ENCODE measurements at regions not wholly inside any gene's neighbourhood (a gene's known extent, or its start where the extent isn't known, plus 50 kb on each side); places are given as distances from the start of the nearest gene placed in this dataset.

DNA sequence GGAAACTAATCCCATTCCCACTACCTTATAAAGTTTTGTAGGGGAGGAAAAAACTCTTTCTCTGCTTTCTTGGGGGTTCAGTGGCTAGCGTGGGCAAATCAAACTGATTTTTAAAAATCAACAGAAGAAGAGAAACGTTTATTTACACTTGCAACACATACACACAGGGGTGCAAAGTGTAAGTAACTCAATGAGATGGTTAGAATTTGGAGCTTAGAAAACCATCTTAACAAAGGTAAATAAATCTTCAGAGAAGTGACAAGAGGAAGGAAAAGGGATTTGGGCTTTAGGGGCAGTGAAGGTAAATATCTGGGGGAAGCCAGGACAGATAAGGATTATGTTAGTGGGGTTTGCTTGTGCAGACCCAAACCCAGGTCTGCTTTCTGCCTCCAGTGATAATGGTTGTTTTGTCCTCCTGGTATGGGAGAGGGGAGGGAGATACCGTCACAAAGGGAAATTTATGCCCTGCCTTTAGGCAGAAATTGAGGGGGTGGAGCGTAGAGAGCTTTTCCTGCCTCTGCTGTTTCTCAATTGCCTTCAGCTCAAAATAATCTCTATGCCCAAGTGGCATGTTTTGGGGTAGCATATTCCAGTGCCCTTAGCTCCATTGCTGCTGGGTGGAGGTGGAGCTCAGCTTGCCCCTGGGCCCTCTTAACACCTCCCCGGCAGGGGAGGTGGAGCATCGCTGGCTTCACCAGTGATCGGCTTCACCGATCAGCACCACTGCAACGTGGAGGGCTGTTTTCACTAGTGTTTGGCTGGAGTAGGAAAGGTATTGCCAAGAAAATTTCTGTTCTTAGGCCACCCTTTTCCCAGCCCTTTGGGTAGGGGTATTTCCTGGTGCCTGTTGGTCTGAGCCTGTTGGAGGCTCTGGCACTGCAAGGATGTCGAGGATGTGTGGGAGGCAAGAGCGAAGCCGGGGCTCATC is 92.2 kb downstream of the TEX51 start:
- no peaks in the 10 kb centered on the region for H3K4me1 Mint-ChIP-seq (ENCODE audit: low read depth)
- H3K27me3 Mint-ChIP-seq (ENCODE audit: low read depth) = peaks cover 34% of the 10 kb centered on the region
- TF ChIP-seq, protein P1, sequence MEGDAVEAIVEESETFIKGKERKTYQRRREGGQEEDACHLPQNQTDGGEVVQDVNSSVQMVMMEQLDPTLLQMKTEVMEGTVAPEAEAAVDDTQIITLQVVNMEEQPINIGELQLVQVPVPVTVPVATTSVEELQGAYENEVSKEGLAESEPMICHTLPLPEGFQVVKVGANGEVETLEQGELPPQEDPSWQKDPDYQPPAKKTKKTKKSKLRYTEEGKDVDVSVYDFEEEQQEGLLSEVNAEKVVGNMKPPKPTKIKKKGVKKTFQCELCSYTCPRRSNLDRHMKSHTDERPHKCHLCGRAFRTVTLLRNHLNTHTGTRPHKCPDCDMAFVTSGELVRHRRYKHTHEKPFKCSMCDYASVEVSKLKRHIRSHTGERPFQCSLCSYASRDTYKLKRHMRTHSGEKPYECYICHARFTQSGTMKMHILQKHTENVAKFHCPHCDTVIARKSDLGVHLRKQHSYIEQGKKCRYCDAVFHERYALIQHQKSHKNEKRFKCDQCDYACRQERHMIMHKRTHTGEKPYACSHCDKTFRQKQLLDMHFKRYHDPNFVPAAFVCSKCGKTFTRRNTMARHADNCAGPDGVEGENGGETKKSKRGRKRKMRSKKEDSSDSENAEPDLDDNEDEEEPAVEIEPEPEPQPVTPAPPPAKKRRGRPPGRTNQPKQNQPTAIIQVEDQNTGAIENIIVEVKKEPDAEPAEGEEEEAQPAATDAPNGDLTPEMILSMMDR (IDR thresholded peaks at IDR 0.05) = no peak
- DNase-seq (ENCODE audit: low spot score) = no peak
- no peak overlapping the region for H3K4me3 Mint-ChIP-seq (ENCODE audit: unreplicated experiment)
- H3K36me3 Mint-ChIP-seq (ENCODE audit: low read depth) = peaks cover 2% of the 10 kb centered on the region
- H3K9me3 Mint-ChIP-seq (ENCODE audit: low read depth) = peaks cover 3% of the 10 kb centered on the region
- H3K27ac Mint-ChIP-seq (ENCODE audit: unreplicated experiment) = no peak overlapping the region

DNA sequence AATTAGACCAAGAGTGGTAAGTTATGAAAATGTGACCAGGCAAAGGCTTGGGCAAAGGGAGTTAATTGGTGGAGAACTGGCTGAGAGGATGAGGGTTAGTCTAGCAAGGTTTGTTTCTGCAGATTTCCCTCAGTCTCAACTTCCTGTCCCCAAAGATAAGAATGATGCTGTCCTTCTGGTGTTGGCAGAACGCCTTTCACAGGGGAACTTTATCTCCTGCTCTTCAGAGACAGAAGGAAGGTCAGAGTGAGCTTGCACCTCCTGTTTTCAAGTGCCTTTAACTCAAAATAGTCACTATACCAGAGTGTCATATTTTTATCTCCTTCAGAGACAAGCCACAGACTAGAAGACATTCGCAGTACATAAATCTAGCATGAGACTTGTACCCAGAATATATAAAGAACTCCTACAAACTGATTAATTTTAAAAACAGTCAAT is 95.7 kb downstream of the TEX51 start:
- no peak for DNase-seq (ENCODE audit: low spot score)
- Mint-ChIP-seq H3K27me3 (ENCODE audit: low read depth) (peaks cover 19% of the 10 kb centered on the region), H3K27ac (ENCODE audit: unreplicated experiment) (no peak overlapping the region), H3K9me3 (ENCODE audit: low read depth) (peaks cover 3% of the 10 kb centered on the region), H3K36me3 (ENCODE audit: low read depth) (peaks cover 2% of the 10 kb centered on the region), H3K4me1 (ENCODE audit: low read depth) (no peaks in the 10 kb centered on the region), H3K4me3 (ENCODE audit: unreplicated experiment) (no peak overlapping the region)
- TF ChIP-seq, protein P1 (IDR thresholded peaks at IDR 0.05) = no peak

DNA sequence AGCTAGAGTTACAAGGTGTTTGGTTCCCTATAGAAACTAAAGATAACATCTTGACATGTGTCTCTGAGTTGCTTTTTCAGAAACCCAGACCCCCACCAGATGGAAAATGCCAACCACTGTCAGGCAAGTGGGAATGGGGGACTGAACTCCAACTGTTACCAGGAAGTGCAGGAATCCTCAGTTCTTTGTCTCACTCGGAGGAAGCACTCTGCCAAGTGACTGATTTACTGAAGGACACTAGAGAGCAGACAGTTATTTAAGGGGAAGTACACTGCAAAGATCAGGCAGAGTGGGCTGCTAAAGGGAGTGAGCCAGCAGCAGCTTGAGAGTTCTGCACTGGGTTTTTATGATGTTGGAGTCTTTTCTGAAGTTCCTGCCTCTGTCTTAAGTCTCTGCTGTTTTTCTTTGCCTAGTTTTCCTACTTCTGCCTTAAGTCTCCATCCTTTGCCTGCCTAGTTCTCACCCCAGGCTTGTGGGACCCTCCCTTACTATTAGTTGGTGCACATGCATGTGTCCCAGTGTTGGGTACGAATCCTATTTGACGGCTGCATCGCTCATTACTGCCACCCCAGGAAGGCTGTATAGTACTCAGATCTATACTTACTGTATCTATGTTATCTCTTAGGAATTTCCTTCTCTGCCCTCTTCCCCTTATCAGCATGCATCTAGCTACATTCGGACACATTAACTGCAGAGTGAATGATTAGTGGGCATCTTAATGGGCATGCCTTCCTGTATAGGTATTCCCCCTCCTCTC is 97.1 kb downstream of the TEX51 start:
- Mint-ChIP-seq H3K27me3 (ENCODE audit: low read depth) (peaks cover 11% of the 10 kb centered on the region), H3K4me1 (ENCODE audit: low read depth) (no peaks in the 10 kb centered on the region), H3K36me3 (ENCODE audit: low read depth) (no peaks in the 10 kb centered on the region), H3K9me3 (ENCODE audit: low read depth) (no peaks in the 10 kb centered on the region), H3K27ac (ENCODE audit: unreplicated experiment) (no peak overlapping the region), H3K4me3 (ENCODE audit: unreplicated experiment) (no peak overlapping the region)
- no peak for DNase-seq (ENCODE audit: low spot score)
- TF ChIP-seq, protein P1 (IDR thresholded peaks at IDR 0.05) = no peak

DNA sequence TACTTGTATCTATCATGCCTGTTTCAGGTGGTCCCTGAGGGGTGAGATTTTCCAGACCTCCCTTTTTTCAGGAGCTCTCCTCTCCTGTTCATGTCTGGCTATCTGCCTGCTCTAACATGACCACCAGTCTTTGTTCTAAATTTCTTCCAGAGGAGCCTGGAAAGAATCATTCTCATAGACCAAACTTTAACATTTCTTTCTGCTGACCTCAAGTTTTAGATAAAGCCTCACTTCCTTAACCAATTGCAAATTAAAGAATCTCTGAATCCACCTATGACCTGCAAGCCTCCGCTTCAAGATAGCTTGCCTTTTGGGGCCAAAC is 97.6 kb downstream of the TEX51 start:
- H3K9me3 Mint-ChIP-seq (ENCODE audit: low read depth) = no peaks in the 10 kb centered on the region
- no peak overlapping the region for H3K4me3 Mint-ChIP-seq (ENCODE audit: unreplicated experiment)
- H3K36me3 Mint-ChIP-seq (ENCODE audit: low read depth) = no peaks in the 10 kb centered on the region
- no peak for DNase-seq (ENCODE audit: low spot score)
- no peak overlapping the region for H3K27ac Mint-ChIP-seq (ENCODE audit: unreplicated experiment)
- peaks cover 8% of the 10 kb centered on the region for H3K27me3 Mint-ChIP-seq (ENCODE audit: low read depth)
- H3K4me1 Mint-ChIP-seq (ENCODE audit: low read depth) = no peaks in the 10 kb centered on the region
- TF ChIP-seq, protein P1 (IDR thresholded peaks at IDR 0.05) = no peak

Measured in chondrocyte (in vitro differentiated cells).